ENCODE measurements at regions not wholly inside any gene's neighbourhood (a gene's known extent, or its start where the extent isn't known, plus 50 kb on each side); places are given as distances from the start of the nearest gene placed in this dataset.

DNA sequence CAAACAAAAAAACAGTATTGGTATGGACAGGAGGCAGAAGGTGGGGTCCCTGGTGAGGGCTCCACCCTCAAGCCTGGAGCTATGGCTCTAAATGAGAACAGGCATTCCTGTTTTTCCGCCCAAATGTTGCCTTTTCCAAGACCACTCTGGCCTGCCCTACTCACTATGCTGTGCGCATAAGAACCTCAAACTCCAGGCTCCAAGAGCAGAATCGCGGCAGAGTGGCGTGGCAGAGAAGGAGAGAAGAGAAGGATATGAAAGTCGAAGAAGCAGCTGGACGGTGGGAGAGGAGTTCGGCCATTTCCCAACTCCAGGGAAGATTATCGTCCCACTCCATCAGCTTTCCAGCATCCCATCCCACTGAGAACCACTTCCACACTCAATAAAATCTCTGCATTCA lies 207.8 kb downstream of the FAT4 start:
- H3K27ac ChIP-seq (ENCODE audit: low read depth in 1 of 2, low read length in 1 of 2) = no peak overlapping the region
- H3K36me3 ChIP-seq (ENCODE audit: control insufficient read depth in 4 of 4, insufficient read depth in 4 of 4, low read length in 4 of 4) = no peaks in the 10 kb centered on the region
- H3K27me3 ChIP-seq (ENCODE audit: control insufficient read depth in 3 of 3, insufficient read depth in 3 of 3, low read length in 2 of 3) = no peaks in the 10 kb centered on the region
- H3K4me1 ChIP-seq (ENCODE audit: control insufficient read depth in 5 of 5, insufficient read depth in 5 of 5, low read length in 5 of 5) = peaks cover 0 to 19% (median 0%) of the 10 kb centered on the region in 5 donors
- TF ChIP-seq, protein P1, sequence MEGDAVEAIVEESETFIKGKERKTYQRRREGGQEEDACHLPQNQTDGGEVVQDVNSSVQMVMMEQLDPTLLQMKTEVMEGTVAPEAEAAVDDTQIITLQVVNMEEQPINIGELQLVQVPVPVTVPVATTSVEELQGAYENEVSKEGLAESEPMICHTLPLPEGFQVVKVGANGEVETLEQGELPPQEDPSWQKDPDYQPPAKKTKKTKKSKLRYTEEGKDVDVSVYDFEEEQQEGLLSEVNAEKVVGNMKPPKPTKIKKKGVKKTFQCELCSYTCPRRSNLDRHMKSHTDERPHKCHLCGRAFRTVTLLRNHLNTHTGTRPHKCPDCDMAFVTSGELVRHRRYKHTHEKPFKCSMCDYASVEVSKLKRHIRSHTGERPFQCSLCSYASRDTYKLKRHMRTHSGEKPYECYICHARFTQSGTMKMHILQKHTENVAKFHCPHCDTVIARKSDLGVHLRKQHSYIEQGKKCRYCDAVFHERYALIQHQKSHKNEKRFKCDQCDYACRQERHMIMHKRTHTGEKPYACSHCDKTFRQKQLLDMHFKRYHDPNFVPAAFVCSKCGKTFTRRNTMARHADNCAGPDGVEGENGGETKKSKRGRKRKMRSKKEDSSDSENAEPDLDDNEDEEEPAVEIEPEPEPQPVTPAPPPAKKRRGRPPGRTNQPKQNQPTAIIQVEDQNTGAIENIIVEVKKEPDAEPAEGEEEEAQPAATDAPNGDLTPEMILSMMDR (IDR thresholded peaks at IDR 0.05; ENCODE audit: control extremely low read depth, extremely low read depth) = no peak
- no peaks in the 10 kb centered on the region for H3K9me3 ChIP-seq (ENCODE audit: control insufficient read depth in 4 of 4, insufficient read depth in 3 of 4, low read length in 3 of 4)
- 89 to 93% methylated on average over 9 of the region's 9 CpGs for WGBS, 2 donors
- H3K4me3 ChIP-seq = no peak overlapping the region
- no peak for ATAC-seq (ENCODE audit: insufficient read depth, low FRiP score)
- no peak overlapping the region for H3K9ac ChIP-seq (ENCODE audit: insufficient read depth in 1 of 2, low read length in 2 of 2)
- no peak for DNase-seq

DNA sequence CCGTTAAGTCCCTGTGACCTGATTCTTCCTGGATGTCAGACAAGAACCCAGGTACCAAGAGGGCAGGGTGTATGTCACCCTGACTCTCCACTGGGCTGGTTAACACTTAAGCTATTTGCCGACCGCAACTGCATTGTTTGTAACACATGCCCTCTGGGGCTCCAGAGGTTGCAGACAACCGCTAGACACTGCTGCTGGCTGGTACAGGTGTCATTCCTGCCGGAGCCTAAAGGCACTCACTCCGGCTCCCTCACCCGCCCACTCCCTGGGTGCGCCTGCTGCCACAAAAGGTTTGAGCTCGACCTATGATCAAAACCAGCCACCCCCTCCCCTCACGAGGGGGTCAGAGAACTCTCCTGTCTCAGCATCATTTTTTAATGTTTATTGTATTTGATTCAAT lies 208.2 kb downstream of the FAT4 start:
- ATAC-seq (ENCODE audit: insufficient read depth, low FRiP score) (no peak), DNase-seq (no peak)
- Histone ChIP-seq H3K36me3 (ENCODE audit: control insufficient read depth in 4 of 4, insufficient read depth in 4 of 4, low read length in 4 of 4) (no peaks in the 10 kb centered on the region), H3K27ac (ENCODE audit: low read depth in 1 of 2, low read length in 1 of 2) (no peak overlapping the region), H3K9me3 (ENCODE audit: control insufficient read depth in 4 of 4, insufficient read depth in 3 of 4, low read length in 3 of 4) (no peaks in the 10 kb centered on the region), H3K4me3 (no peak overlapping the region), H3K27me3 (ENCODE audit: control insufficient read depth in 3 of 3, insufficient read depth in 3 of 3, low read length in 2 of 3) (no peaks in the 10 kb centered on the region), H3K9ac (ENCODE audit: insufficient read depth in 1 of 2, low read length in 2 of 2) (no peak overlapping the region), H3K4me1 (ENCODE audit: control insufficient read depth in 5 of 5, insufficient read depth in 5 of 5, low read length in 5 of 5) (peaks cover 0 to 19% (median 0%) of the 10 kb centered on the region in 5 donors)
- 88 to 94% methylated on average over 10 of the region's 10 CpGs for WGBS, 2 donors
- TF ChIP-seq, protein P1 (IDR thresholded peaks at IDR 0.05; ENCODE audit: control extremely low read depth, extremely low read depth) = no peak

DNA sequence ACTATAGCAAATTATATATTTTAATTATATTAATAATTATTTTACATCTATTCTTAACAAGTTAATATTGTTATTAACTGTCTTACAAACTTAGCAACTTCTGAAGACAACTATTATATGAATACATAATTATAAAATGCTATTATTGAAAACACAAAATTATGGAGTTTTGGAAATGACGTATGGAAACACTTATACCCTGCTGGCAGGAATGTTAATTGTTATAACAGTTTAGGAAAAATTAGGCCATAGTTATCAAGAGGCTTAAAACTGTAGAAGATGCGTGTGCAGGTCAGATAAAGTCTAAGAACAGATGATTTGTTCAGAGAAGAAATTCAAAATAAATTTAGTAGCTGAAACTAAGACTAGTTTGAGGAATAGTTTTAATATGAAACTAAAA lies 211.7 kb downstream of the FAT4 start:
- 84% methylated on average over 2 of the region's 2 CpGs for WGBS, 2 donors
- Histone ChIP-seq H3K9ac (ENCODE audit: insufficient read depth in 1 of 2, low read length in 2 of 2) (no peak overlapping the region), H3K27ac (ENCODE audit: low read depth in 1 of 2, low read length in 1 of 2) (no peak overlapping the region), H3K4me3 (no peak overlapping the region), H3K27me3 (ENCODE audit: control insufficient read depth in 3 of 3, insufficient read depth in 3 of 3, low read length in 2 of 3) (no peaks in the 10 kb centered on the region), H3K9me3 (ENCODE audit: control insufficient read depth in 4 of 4, insufficient read depth in 3 of 4, low read length in 3 of 4) (no peaks in the 10 kb centered on the region), H3K4me1 (ENCODE audit: control insufficient read depth in 5 of 5, insufficient read depth in 5 of 5, low read length in 5 of 5) (no peaks in the 10 kb centered on the region), H3K36me3 (ENCODE audit: control insufficient read depth in 4 of 4, insufficient read depth in 4 of 4, low read length in 4 of 4) (no peaks in the 10 kb centered on the region)
- TF ChIP-seq, protein P1 (IDR thresholded peaks at IDR 0.05; ENCODE audit: control extremely low read depth, extremely low read depth) = no peak
- DNase-seq = no peak
- ATAC-seq (ENCODE audit: insufficient read depth, low FRiP score) = no peak

DNA sequence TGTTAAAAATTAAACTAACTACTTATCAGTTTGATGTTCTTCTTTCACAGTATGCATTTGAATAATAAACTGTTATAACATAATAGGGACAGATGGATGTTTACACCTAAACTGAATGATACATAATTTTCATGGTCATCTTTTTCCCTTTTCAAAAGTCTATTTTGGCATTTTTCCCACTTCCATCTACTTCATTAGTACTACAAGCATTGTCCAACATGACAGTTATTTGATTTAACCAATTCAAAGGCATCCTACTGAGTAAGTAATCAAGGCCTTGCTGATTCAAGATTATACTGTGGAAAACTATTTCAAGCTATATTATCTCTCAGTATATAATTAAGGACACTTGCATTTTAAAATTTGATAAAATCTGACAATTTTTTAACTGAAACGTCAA lies 212.9 kb downstream of the FAT4 start:
- Histone ChIP-seq H3K27me3 (ENCODE audit: control insufficient read depth in 3 of 3, insufficient read depth in 3 of 3, low read length in 2 of 3) (no peaks in the 10 kb centered on the region), H3K27ac (ENCODE audit: low read depth in 1 of 2, low read length in 1 of 2) (no peak overlapping the region), H3K9ac (ENCODE audit: insufficient read depth in 1 of 2, low read length in 2 of 2) (no peak overlapping the region), H3K36me3 (ENCODE audit: control insufficient read depth in 4 of 4, insufficient read depth in 4 of 4, low read length in 4 of 4) (no peaks in the 10 kb centered on the region), H3K9me3 (ENCODE audit: control insufficient read depth in 4 of 4, insufficient read depth in 3 of 4, low read length in 3 of 4) (no peaks in the 10 kb centered on the region), H3K4me1 (ENCODE audit: control insufficient read depth in 5 of 5, insufficient read depth in 5 of 5, low read length in 5 of 5) (no peaks in the 10 kb centered on the region), H3K4me3 (no peak overlapping the region)
- TF ChIP-seq, protein P1 (IDR thresholded peaks at IDR 0.05; ENCODE audit: control extremely low read depth, extremely low read depth) = no peak
- no peak for DNase-seq
- WGBS, 2 donors = 82 to 93% methylated on average over 1 of the region's 1 CpG
- ATAC-seq (ENCODE audit: insufficient read depth, low FRiP score) = no peak

Measured in lung (tissue), 11 donors.